Mesenchymal stem cell (in vitro differentiated cells and primary cell): ENCODE measurements at regions not wholly inside any gene's neighbourhood (a gene's known extent, or its start where the extent isn't known, plus 50 kb on each side); places are given as distances from the start of the nearest gene placed in this dataset.

Experiments used
- DNase-seq: peaks from one replicate; pipeline ENCODE4 v3.0.0-alpha.2; 2013
- H2AFZ ChIP-seq: one replicate; pipeline ENCODE4 v1.6.1; 2013; ENCODE audit warnings: low read depth, mild to moderate bottlenecking, control low read depth, inconsistent platforms, low read length, moderate library complexity
- H2AK5ac ChIP-seq: 2 replicates; pipeline ENCODE4 v1.6.1; 2013; ENCODE audit warnings: low read length, moderate library complexity, mild to moderate bottlenecking, inconsistent platforms; ENCODE audit not compliant: severe bottlenecking
- H2BK120ac ChIP-seq: one replicate; pipeline ENCODE4 v1.6.1; 2013; ENCODE audit warnings: low read depth, mild to moderate bottlenecking, inconsistent platforms, low read length, moderate library complexity
- H2BK12ac ChIP-seq, 2 experiments: one replicate each; pipeline ENCODE4 v1.6.1; 2013; ENCODE audit warnings: inconsistent platforms in 2 of 2, low read length in 2 of 2, mild to moderate bottlenecking in 2 of 2, moderate library complexity in 2 of 2, control low read depth in 1 of 2
- H2BK15ac ChIP-seq: one replicate; pipeline ENCODE4 v1.6.1; 2013; ENCODE audit warnings: mild to moderate bottlenecking, low read depth, inconsistent platforms; ENCODE audit not compliant: poor library complexity, severe bottlenecking
- H2BK5ac ChIP-seq: 2 replicates; pipeline ENCODE4 v1.6.1; 2013; ENCODE audit warnings: low read depth, mild to moderate bottlenecking, low read length, control low read depth, inconsistent platforms; ENCODE audit not compliant: poor library complexity, severe bottlenecking
- H3K14ac ChIP-seq, 2 experiments: one replicate each; pipeline ENCODE4 v1.6.1; 2013; ENCODE audit warnings: inconsistent platforms in 2 of 2, low read length in 2 of 2, control low read depth in 1 of 2, mild to moderate bottlenecking in 1 of 2, moderate library complexity in 1 of 2
- H3K18ac ChIP-seq, 2 experiments: one replicate each; pipeline ENCODE4 v1.6.1; 2013; ENCODE audit warnings: inconsistent platforms in 2 of 2, low read length in 2 of 2, control low read depth in 1 of 2, low read depth in 1 of 2, mild to moderate bottlenecking in 1 of 2
- H3K23ac ChIP-seq, 2 experiments: one replicate each; pipeline ENCODE4 v1.6.1; 2013; ENCODE audit warnings: inconsistent platforms in 2 of 2, low read length in 2 of 2, mild to moderate bottlenecking in 2 of 2, moderate library complexity in 2 of 2, control low read depth in 1 of 2
- H3K27ac ChIP-seq: 2 replicates; pipeline ENCODE4 v1.5.1; 2013; ENCODE audit warnings: mild to moderate bottlenecking, moderate library complexity, low read length, control low read depth, inconsistent platforms; ENCODE audit not compliant: poor library complexity, severe bottlenecking
- H3K27me3 ChIP-seq, 2 experiments: 2 replicates each; pipeline versions ENCODE4 v1.6.1 to v1.7.0; 2013; ENCODE audit warnings: low read length in 2 of 2, mild to moderate bottlenecking in 2 of 2, moderate library complexity in 2 of 2, control low read depth in 1 of 2, inconsistent platforms in 1 of 2; ENCODE audit not compliant: control insufficient read depth in 1 of 2, insufficient read depth in 1 of 2
- H3K36me3 ChIP-seq, 2 experiments: 2 replicates each; pipeline versions ENCODE4 v1.6.1 to v1.7.0; 2013; ENCODE audit warnings: low read length in 2 of 2, control low read depth in 1 of 2, inconsistent platforms in 1 of 2, low read depth in 1 of 2, mild to moderate bottlenecking in 1 of 2; ENCODE audit not compliant: insufficient read depth in 2 of 2, control insufficient read depth in 1 of 2
- H3K4ac ChIP-seq, 2 experiments: one replicate each; pipeline ENCODE4 v1.6.1; 2013; ENCODE audit warnings: inconsistent platforms in 2 of 2, low read length in 2 of 2, mild to moderate bottlenecking in 2 of 2, moderate library complexity in 2 of 2, control low read depth in 1 of 2, low read depth in 1 of 2
- H3K4me1 ChIP-seq: 2 replicates; pipeline ENCODE4 v1.6.1; 2013; ENCODE audit warnings: low read depth, low read length, control low read depth; ENCODE audit not compliant: control insufficient read depth, insufficient read depth
- H3K4me2 ChIP-seq: 2 replicates; pipeline ENCODE4 v1.6.1; 2013; ENCODE audit warnings: low read length, mild to moderate bottlenecking, inconsistent platforms; ENCODE audit not compliant: poor library complexity, severe bottlenecking
- H3K4me3 ChIP-seq, 2 experiments: 2 replicates each; pipeline versions ENCODE4 v1.5.1 to v1.7.0; 2013; ENCODE audit warnings: low read length in 2 of 2, mild to moderate bottlenecking in 2 of 2, control low read depth in 1 of 2, low read depth in 1 of 2; ENCODE audit not compliant: insufficient read depth in 1 of 2
- H3K79me1 ChIP-seq: replicated peaks from 2 replicates; pipeline ENCODE4 v1.6.1; 2013; ENCODE audit warnings: mild to moderate bottlenecking, control low read depth, low read length, inconsistent platforms; ENCODE audit not compliant: poor library complexity, severe bottlenecking
- H3K9ac ChIP-seq: 2 replicates; pipeline ENCODE4 v1.7.0; 2013; ENCODE audit warnings: mild to moderate bottlenecking, low read length, moderate library complexity
- H3K9me3 ChIP-seq: 2 replicates; pipeline ENCODE4 v1.7.0; 2013; ENCODE audit warnings: mild to moderate bottlenecking, low read length; ENCODE audit not compliant: control insufficient read depth
- H4K8ac ChIP-seq: one replicate; pipeline ENCODE4 v1.6.1; 2013; ENCODE audit warnings: inconsistent platforms, mild to moderate bottlenecking, low read length, moderate library complexity
- H4K91ac ChIP-seq: one replicate; pipeline ENCODE4 v1.6.1; 2013; ENCODE audit warnings: mild to moderate bottlenecking, low read length, inconsistent platforms
- WGBS: methylation state at CpG from one replicate; pipeline ENCODE4 v1.1.7; 2013; ENCODE audit warnings: mixed read lengths; 5-methylcytosine and 5-hydroxymethylcytosine counted together

DNA sequence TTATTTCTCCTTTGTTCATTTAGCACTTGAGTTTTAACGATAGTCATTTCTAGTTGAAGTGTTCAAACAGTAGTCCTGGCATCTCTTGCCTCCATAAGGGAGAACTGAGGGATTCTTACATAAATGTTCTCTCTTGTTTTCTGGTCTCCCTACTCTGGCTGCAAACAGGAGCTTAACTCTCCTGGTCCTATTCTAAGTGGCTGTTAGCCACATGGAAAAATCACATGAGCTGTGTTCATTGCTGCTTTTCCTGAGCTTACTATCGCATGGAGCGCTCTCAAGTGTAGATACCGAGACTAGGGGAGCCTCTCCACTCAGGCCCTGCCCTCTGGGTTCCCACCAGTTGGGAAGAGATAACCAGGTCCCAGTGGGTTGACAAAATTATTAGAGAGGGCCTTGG, 403.1 kb upstream of the TPM1 start:
- no peak overlapping the region for H3K4ac ChIP-seq
- no peak overlapping the region for H2BK120ac ChIP-seq
- H3K4me2 ChIP-seq: no peak overlapping the region
- H3K23ac ChIP-seq: no peak overlapping the region
- no peak overlapping the region for H4K8ac ChIP-seq
- no peak overlapping the region for H2AK5ac ChIP-seq
- no peak overlapping the region for H3K18ac ChIP-seq
- no peak overlapping the region for H2BK5ac ChIP-seq
- no peaks in the 10 kb centered on the region for H3K36me3 ChIP-seq
- no peak overlapping the region for H2BK12ac ChIP-seq
- H3K4me3 ChIP-seq: no peak overlapping the region
- no peak overlapping the region for H3K9ac ChIP-seq
- H4K91ac ChIP-seq: no peak overlapping the region
- no peak overlapping the region for H2AFZ ChIP-seq
- DNase-seq: no peak
- H3K14ac ChIP-seq: no peak overlapping the region
- H3K27ac ChIP-seq: no peak overlapping the region
- peaks cover 7% of the 10 kb centered on the region for H3K4me1 ChIP-seq
- peaks cover 16% of the 10 kb centered on the region for H3K79me1 ChIP-seq
- WGBS: 93% methylated on average over 4 of the region's 4 CpGs
- no peak overlapping the region for H2BK15ac ChIP-seq
- no peaks in the 10 kb centered on the region for H3K9me3 ChIP-seq
- H3K27me3 ChIP-seq: no peaks in the 10 kb centered on the region

DNA sequence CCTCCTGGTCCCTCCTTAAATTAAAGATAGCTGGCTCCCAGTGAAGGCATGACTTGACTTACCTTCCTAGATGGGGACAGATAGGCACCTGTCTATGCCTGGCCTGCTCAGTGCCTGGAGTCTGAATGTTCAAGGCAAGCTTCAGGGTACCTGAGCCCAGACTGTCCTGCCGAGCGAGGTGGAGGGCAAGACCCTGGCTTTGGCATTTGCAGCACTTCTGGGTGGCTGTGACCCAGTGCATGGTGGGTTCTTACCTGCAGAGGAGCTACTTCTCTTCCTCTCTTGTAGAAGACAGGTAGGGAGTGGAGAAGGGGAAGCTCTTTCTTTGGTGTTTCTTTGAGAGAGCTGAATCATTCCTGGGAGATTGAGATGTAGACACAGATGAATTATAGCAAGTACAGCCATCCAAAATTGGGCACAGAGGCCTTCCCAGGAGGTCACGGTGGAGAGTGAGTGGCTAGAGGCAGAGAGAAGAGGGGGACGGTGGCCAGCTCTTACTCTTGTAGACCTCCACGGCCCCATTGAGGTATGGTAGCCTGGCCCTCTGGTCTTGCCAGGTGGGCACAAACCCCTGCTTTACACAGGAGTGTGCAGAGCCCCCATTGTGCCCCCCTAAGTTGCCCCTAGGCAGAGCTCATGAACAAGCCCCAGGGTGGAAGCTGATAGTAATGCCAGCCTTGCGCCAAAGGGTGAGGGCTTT, 402.5 kb upstream of the TPM1 start:
- no peak overlapping the region for H2BK12ac ChIP-seq
- DNase-seq: no peak
- no peak overlapping the region for H3K9ac ChIP-seq
- H3K4me1 ChIP-seq: peaks cover 8% of the 10 kb centered on the region
- no peaks in the 10 kb centered on the region for H3K9me3 ChIP-seq
- peaks cover 16% of the 10 kb centered on the region for H3K79me1 ChIP-seq
- no peak overlapping the region for H2BK5ac ChIP-seq
- H3K4me2 ChIP-seq: no peak overlapping the region
- no peak overlapping the region for H2AFZ ChIP-seq
- no peak overlapping the region for H4K91ac ChIP-seq
- no peaks in the 10 kb centered on the region for H3K36me3 ChIP-seq
- peak overlapping the region; percentile 60 for H2BK15ac ChIP-seq
- H3K27ac ChIP-seq: no peak overlapping the region
- peak overlapping the region in 1 of 2 experiments; percentile 17 for H3K18ac ChIP-seq
- H2BK120ac ChIP-seq: no peak overlapping the region
- 88% methylated on average over 6 of the region's 6 CpGs for WGBS
- no peak overlapping the region for H3K4ac ChIP-seq
- no peak overlapping the region for H2AK5ac ChIP-seq
- H3K14ac ChIP-seq: no peak overlapping the region
- no peak overlapping the region for H3K4me3 ChIP-seq
- peak overlapping the region; percentile 19 for H4K8ac ChIP-seq
- no peak overlapping the region for H3K23ac ChIP-seq
- no peaks in the 10 kb centered on the region for H3K27me3 ChIP-seq

DNA sequence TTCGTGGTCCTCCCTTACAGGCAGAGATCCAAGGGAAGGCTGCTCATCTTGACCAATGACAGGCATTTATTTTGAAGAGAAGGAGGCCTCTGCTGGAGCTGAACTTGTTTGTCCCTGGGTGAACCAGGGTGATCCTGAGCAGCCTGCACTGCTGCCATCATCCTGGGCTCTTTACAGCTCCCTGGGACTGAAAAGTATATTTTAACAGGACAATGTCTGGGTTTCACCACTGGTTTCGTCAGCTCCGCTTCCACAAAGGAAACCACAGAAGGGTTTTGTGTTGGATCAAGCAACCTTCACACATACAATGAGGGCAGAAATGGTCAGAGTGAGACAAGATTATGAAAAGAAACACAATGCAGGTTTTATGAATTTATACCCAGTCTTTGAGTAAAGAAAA, 400.7 kb upstream of the TPM1 start:
- H2AFZ ChIP-seq: no peak overlapping the region
- no peak overlapping the region for H3K4ac ChIP-seq
- H3K4me3 ChIP-seq: no peak overlapping the region
- no peak overlapping the region for H3K9ac ChIP-seq
- no peak overlapping the region for H3K14ac ChIP-seq
- H3K79me1 ChIP-seq: peaks cover 18% of the 10 kb centered on the region
- WGBS: 93% methylated on average over 3 of the region's 3 CpGs
- DNase-seq: no peak
- H3K4me1 ChIP-seq: peaks cover 5% of the 10 kb centered on the region
- H4K8ac ChIP-seq: no peak overlapping the region
- no peak overlapping the region for H2BK15ac ChIP-seq
- no peak overlapping the region for H2BK5ac ChIP-seq
- no peak overlapping the region for H2BK12ac ChIP-seq
- no peak overlapping the region for H3K27ac ChIP-seq
- H3K4me2 ChIP-seq: no peak overlapping the region
- no peaks in the 10 kb centered on the region for H3K27me3 ChIP-seq
- no peak overlapping the region for H2AK5ac ChIP-seq
- H3K9me3 ChIP-seq: no peaks in the 10 kb centered on the region
- H3K23ac ChIP-seq: no peak overlapping the region
- no peaks in the 10 kb centered on the region for H3K36me3 ChIP-seq
- no peak overlapping the region for H4K91ac ChIP-seq
- no peak overlapping the region for H2BK120ac ChIP-seq
- H3K18ac ChIP-seq: no peak overlapping the region

DNA sequence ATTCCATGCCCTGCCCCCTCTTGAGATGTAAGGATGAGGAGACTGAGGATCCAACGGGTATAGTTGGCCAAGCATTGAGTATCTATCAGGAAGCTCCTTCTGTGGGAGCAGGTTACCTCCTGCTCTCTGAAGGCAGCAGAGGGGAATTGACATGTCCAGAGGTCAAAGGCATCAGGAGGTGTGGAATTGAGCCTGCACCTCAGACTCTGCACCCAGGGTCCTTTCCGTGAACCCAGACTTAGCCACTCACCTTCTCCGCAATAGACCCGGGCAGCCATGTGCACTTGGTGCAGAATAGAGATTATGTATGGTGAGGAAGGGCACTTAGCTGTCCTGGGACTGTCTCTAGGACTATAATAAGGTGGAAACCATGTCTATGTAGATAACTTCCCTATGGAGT, 399.0 kb upstream of the TPM1 start:
- no peak overlapping the region for H2AK5ac ChIP-seq
- no peak overlapping the region for H2BK15ac ChIP-seq
- H3K4ac ChIP-seq: no peak overlapping the region
- no peak overlapping the region for H3K4me2 ChIP-seq
- no peak overlapping the region for H3K9ac ChIP-seq
- H3K9me3 ChIP-seq: no peaks in the 10 kb centered on the region
- H3K36me3 ChIP-seq: peaks cover 4 to 5% of the 10 kb centered on the region in 2 experiments
- H3K79me1 ChIP-seq: peaks cover 15% of the 10 kb centered on the region
- H4K8ac ChIP-seq: no peak overlapping the region
- H3K4me1 ChIP-seq: peaks cover 4% of the 10 kb centered on the region
- H3K23ac ChIP-seq: no peak overlapping the region
- WGBS: 95% methylated on average over 4 of the region's 4 CpGs
- H2AFZ ChIP-seq: no peak overlapping the region
- H3K27ac ChIP-seq: no peak overlapping the region
- H3K14ac ChIP-seq: no peak overlapping the region
- no peak overlapping the region for H3K4me3 ChIP-seq
- no peak overlapping the region for H2BK5ac ChIP-seq
- no peak overlapping the region for H4K91ac ChIP-seq
- no peak for DNase-seq
- no peaks in the 10 kb centered on the region for H3K27me3 ChIP-seq
- no peak overlapping the region for H2BK12ac ChIP-seq
- no peak overlapping the region for H2BK120ac ChIP-seq
- no peak overlapping the region for H3K18ac ChIP-seq
